HepG2 (cell line): ENCODE measurements at regions not wholly inside any gene's neighbourhood (a gene's known extent, or its start where the extent isn't known, plus 50 kb on each side); places are given as distances from the start of the nearest gene placed in this dataset.

Source experiments
- CBX1 ChIP-seq: IDR thresholded peaks from one replicate; pipeline ENCODE4 v1.6.1; 2016; ENCODE audit warnings: antibody characterized with exemption, low read depth
- CCDC6 ChIP-seq: sonication (generic); formaldehyde crosslinking; IDR thresholded peaks from 2 replicates; pipeline ENCODE4 v1.8.1; 2022; ENCODE audit warnings: mild to moderate bottlenecking, missing genetic modification reagents, moderate library complexity
- FOXA3 ChIP-seq: IDR thresholded peaks from 2 replicates; pipeline ENCODE4 v1.6.1; 2016; ENCODE audit warnings: missing genetic modification reagents, missing compliant biosample characterization
- FOXC1 ChIP-seq: sonication (generic); formaldehyde crosslinking; IDR thresholded peaks from 2 replicates; pipeline ENCODE4 v1.8.0; 2022; ENCODE audit warnings: mild to moderate bottlenecking, missing genetic modification reagents, borderline replicate concordance
- FOXM1 ChIP-seq: sonication (generic); formaldehyde crosslinking; IDR thresholded peaks from 2 replicates; pipeline ENCODE4 v1.5.0; 2020; ENCODE audit warnings: missing genetic modification reagents
- GTF2F1 ChIP-seq: fragments of 150-350 bp; IDR thresholded peaks from 2 replicates; pipeline ENCODE4 v1.6.1; 2014; ENCODE audit warnings: low read length
- MXD4 ChIP-seq: IDR thresholded peaks from 2 replicates; pipeline ENCODE4 v1.6.1; 2016; ENCODE audit warnings: mild to moderate bottlenecking, missing biosample characterization, missing genetic modification reagents
- NFE2L1 ChIP-seq: sonication (generic); formaldehyde crosslinking; IDR thresholded peaks from 2 replicates; pipeline ENCODE4 v1.4.0; 2020; ENCODE audit warnings: missing genetic modification reagents, mild to moderate bottlenecking, borderline replicate concordance
- NFIC ChIP-seq: IDR thresholded peaks from 2 replicates; pipeline ENCODE4 v1.6.1; 2012; ENCODE audit warnings: mild to moderate bottlenecking, low read length, inconsistent platforms
- PAWR ChIP-seq: sonication (generic); formaldehyde crosslinking; IDR thresholded peaks from 2 replicates; pipeline ENCODE4 v1.4.0; 2020; ENCODE audit warnings: missing genetic modification reagents, mild to moderate bottlenecking, borderline replicate concordance
- SOX6 ChIP-seq, 2 experiments: fragments of 450-650 bp in 1 of 2; sonication (generic) in 1 of 2; formaldehyde crosslinking in 1 of 2; IDR thresholded peaks; 2 replicates each; pipeline versions ENCODE4 v1.4.0 to v1.6.1; 2017 to 2020; ENCODE audit warnings: antibody characterized with exemption in 1 of 2, mild to moderate bottlenecking in 1 of 2, missing genetic modification reagents in 1 of 2
- SRSF1 ChIP-seq: fragments of 200-400 bp; formaldehyde crosslinking; optimal IDR thresholded peaks from 2 replicates; pipeline ENCODE3; 2017; ENCODE audit warnings: mild to moderate bottlenecking, low read depth, low read length, moderate library complexity
- ZFAT ChIP-seq: sonication (generic); formaldehyde crosslinking; conservative IDR thresholded peaks from 2 replicates; pipeline ENCODE4 v1.8.1; 2023; ENCODE audit warnings: missing genetic modification reagents, inconsistent platforms
- ZNF326 ChIP-seq: sonication (generic); formaldehyde crosslinking; IDR thresholded peaks from 2 replicates; pipeline ENCODE4 v1.4.0; 2020; ENCODE audit warnings: missing genetic modification reagents, borderline replicate concordance
- ZNF451 ChIP-seq: sonication (generic); formaldehyde crosslinking; IDR thresholded peaks from 2 replicates; pipeline ENCODE4 v1.5.0; 2020; ENCODE audit warnings: mild to moderate bottlenecking, missing genetic modification reagents
- ZNF552 ChIP-seq: sonication (generic); formaldehyde crosslinking; IDR thresholded peaks from 2 replicates; pipeline ENCODE4 v1.9.0; 2022; ENCODE audit warnings: missing genetic modification reagents, mild to moderate bottlenecking, borderline replicate concordance
- ZNF614 ChIP-seq: IDR thresholded peaks from 2 replicates; pipeline ENCODE4 v1.6.1; 2018; ENCODE audit warnings: missing biosample characterization, missing genetic modification reagents, inconsistent platforms, borderline replicate concordance
- TF ChIP-seq, protein P1 (sequence below): sonication (generic); formaldehyde crosslinking; conservative IDR thresholded peaks from 2 replicates; pipeline ENCODE4 v1.4.0; 2020; ENCODE audit warnings: missing genetic modification reagents
- TF ChIP-seq, protein P2 (sequence below): sonication (generic); formaldehyde crosslinking; IDR thresholded peaks from 2 replicates; pipeline ENCODE4 v1.8.0; 2022; ENCODE audit warnings: mild to moderate bottlenecking, missing genetic modification reagents
- TF ChIP-seq, protein P3 (sequence below): IDR thresholded peaks from 2 replicates; pipeline ENCODE4 v1.6.1; 2012; ENCODE audit warnings: low read length, improper control_type of control experiment

DNA sequence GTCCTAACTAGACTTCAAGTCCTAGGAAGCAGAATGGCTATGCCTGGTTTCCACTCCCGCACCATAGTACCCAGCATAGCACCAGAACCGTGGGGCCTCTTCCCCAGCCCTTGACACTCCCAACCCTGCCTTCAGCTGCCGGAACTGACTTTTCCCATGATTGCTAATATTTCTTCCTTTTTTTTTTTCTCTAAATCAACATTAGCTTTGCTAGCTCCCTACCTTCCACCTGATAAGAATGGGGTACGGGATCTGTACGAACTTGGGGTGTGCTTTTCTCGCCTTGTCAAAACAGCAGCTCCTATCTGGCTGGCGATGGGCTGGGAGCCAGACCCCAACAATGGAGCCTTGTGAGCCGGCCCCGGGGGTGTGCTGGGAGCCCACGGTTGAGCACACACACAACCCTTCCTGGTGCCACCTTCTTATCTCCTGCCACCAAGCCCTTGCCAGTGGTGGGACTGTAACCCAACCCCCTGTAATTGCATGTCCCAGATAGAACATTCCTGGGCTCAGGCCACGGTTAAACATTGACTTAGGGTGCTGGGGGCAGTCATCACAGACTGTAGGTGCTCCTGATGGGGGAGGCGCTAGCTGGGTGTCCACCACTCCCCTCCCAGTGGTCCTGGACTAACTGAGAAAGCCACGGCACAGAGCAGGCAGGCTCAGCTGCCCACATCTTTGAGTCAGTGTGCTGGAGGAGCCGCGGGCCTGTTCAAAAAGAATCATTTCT is 213.0 kb upstream of the HAAO start (continued):
- TF ChIP-seq SOX6 (IDR thresholded peaks at IDR 0.05) (no peak), SOX6 (CRISPR knock-in tag; IDR thresholded peaks at IDR 0.05) (peak; percentile 96), CBX1 (no peak), ZNF614 (peak; percentile 60; the same call in 1 of the 2 replicates), FOXM1 (CRISPR knock-in tag) (no peak), ZNF451 (CRISPR knock-in tag) (no peak), NFE2L1 (no peak), FOXC1 (CRISPR knock-in tag) (peak; percentile 70), ZNF326 (CRISPR knock-in tag) (no peak), FOXA3 (CRISPR knock-in tag) (peak; percentile 84), PAWR (CRISPR knock-in tag) (0 out of 2 replicates have a peak, but pooled peaks have one; percentile 29), ZNF552 (CRISPR knock-in tag) (no peak; the same call in 1 of the 2 replicates), GTF2F1 (no peak), SRSF1 (peak; percentile 86), NFIC (peak; percentile 77; the same call in 1 of the 2 replicates), CCDC6 (no peak; the same call in 1 of the 2 replicates), ZFAT (CRISPR knock-in tag) (no peak), MXD4 (CRISPR knock-in tag) (peak; percentile 58; the same call in 1 of the 2 replicates)
- TF ChIP-seq, protein P1, sequence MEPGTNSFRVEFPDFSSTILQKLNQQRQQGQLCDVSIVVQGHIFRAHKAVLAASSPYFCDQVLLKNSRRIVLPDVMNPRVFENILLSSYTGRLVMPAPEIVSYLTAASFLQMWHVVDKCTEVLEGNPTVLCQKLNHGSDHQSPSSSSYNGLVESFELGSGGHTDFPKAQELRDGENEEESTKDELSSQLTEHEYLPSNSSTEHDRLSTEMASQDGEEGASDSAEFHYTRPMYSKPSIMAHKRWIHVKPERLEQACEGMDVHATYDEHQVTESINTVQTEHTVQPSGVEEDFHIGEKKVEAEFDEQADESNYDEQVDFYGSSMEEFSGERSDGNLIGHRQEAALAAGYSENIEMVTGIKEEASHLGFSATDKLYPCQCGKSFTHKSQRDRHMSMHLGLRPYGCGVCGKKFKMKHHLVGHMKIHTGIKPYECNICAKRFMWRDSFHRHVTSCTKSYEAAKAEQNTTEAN (CRISPR knock-in tag), result peak; percentile 69; the same call in 1 of the 2 replicates
- TF ChIP-seq, protein P2, sequence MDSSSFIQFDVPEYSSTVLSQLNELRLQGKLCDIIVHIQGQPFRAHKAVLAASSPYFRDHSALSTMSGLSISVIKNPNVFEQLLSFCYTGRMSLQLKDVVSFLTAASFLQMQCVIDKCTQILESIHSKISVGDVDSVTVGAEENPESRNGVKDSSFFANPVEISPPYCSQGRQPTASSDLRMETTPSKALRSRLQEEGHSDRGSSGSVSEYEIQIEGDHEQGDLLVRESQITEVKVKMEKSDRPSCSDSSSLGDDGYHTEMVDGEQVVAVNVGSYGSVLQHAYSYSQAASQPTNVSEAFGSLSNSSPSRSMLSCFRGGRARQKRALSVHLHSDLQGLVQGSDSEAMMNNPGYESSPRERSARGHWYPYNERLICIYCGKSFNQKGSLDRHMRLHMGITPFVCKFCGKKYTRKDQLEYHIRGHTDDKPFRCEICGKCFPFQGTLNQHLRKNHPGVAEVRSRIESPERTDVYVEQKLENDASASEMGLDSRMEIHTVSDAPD (CRISPR knock-in tag), result peak; percentile 98
- TF ChIP-seq, protein P3, sequence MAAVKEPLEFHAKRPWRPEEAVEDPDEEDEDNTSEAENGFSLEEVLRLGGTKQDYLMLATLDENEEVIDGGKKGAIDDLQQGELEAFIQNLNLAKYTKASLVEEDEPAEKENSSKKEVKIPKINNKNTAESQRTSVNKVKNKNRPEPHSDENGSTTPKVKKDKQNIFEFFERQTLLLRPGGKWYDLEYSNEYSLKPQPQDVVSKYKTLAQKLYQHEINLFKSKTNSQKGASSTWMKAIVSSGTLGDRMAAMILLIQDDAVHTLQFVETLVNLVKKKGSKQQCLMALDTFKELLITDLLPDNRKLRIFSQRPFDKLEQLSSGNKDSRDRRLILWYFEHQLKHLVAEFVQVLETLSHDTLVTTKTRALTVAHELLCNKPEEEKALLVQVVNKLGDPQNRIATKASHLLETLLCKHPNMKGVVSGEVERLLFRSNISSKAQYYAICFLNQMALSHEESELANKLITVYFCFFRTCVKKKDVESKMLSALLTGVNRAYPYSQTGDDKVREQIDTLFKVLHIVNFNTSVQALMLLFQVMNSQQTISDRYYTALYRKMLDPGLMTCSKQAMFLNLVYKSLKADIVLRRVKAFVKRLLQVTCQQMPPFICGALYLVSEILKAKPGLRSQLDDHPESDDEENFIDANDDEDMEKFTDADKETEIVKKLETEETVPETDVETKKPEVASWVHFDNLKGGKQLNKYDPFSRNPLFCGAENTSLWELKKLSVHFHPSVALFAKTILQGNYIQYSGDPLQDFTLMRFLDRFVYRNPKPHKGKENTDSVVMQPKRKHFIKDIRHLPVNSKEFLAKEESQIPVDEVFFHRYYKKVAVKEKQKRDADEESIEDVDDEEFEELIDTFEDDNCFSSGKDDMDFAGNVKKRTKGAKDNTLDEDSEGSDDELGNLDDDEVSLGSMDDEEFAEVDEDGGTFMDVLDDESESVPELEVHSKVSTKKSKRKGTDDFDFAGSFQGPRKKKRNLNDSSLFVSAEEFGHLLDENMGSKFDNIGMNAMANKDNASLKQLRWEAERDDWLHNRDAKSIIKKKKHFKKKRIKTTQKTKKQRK, result no peak
